ENCODE measurements at regions not wholly inside any gene's neighbourhood (a gene's known extent, or its start where the extent isn't known, plus 50 kb on each side); places are given as distances from the start of the nearest gene placed in this dataset.

DNA sequence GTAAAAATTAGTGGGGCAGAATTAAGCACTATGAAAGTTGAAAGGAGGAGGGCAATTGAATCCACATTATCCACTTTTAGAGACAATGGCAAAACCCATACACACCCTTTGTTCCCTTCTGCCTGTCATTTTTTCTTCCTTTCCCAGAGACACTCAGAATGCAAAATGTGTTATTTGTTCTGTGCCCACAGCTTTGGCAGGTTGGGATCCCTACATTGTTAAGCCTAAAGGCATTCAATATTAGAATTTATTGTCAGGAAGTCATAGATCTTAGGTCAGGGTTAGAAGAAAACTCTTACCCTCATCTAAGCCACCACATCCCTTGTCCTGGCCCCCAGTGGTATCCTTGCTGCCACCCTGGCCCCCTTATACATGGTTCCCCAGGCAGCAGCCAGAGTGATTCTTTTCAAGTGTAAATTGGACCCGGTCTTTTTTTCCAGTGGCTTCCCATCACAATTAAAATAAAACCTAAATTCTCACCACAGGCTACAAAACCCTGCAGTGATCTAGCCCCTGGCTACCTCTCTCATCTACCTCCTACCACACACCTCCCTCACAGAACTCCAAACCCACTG, 470.1 kb upstream of the ATP11B start:
- TF ChIP-seq, protein P1, sequence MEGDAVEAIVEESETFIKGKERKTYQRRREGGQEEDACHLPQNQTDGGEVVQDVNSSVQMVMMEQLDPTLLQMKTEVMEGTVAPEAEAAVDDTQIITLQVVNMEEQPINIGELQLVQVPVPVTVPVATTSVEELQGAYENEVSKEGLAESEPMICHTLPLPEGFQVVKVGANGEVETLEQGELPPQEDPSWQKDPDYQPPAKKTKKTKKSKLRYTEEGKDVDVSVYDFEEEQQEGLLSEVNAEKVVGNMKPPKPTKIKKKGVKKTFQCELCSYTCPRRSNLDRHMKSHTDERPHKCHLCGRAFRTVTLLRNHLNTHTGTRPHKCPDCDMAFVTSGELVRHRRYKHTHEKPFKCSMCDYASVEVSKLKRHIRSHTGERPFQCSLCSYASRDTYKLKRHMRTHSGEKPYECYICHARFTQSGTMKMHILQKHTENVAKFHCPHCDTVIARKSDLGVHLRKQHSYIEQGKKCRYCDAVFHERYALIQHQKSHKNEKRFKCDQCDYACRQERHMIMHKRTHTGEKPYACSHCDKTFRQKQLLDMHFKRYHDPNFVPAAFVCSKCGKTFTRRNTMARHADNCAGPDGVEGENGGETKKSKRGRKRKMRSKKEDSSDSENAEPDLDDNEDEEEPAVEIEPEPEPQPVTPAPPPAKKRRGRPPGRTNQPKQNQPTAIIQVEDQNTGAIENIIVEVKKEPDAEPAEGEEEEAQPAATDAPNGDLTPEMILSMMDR (IDR thresholded peaks at IDR 0.05): no peak
- TF ChIP-seq POLR2A (IDR thresholded peaks at IDR 0.05): no peak

Measured in prostate gland (tissue), 2 donors.